HepG2 (cell line): ENCODE measurements at regions not wholly inside any gene's neighbourhood (a gene's known extent, or its start where the extent isn't known, plus 50 kb on each side); places are given as distances from the start of the nearest gene placed in this dataset.

ENCODE experiments used
- ATAC-seq: fragments of 200-7000 bp; cut with Tn5 transposase; 3 replicates; pipeline ENCODE4 v1.9.1; 2020; ENCODE audit warnings: mild to moderate bottlenecking, moderate library complexity
- BruUV-seq: library from RNA; stranded (reverse); fragments of 400-500 nt; replicated peaks from 2 replicates; lab custom pipeline; 2021; lab: Mats Ljungman, UMichigan
- CTCF ChIA-PET: fragments of 300-600 bp; formaldehyde crosslinking; extraction: SDS; loops from one replicate; lab custom pipeline; 2021; ENCODE audit warnings: low total read pairs, inconsistent platforms, low intra/inter-chr PET ratio; lab: Yijun Ruan, JAX
- POLR2A ChIA-PET: fragments of 350-600 bp; sonication (Branson Sonifier 250); formaldehyde crosslinking; loops from one replicate; lab custom pipeline; 2020; ENCODE audit warnings: antibody characterized with exemption, inconsistent platforms; lab: Yijun Ruan, JAX
- DNase-seq: peaks from one replicate; pipeline ENCODE4 v3.0.0-alpha.2; 2015; ENCODE audit warnings: low spot score
- FAIRE-seq: peaks from 3 replicates; lab custom pipeline; 2011; peaks lifted over from hg19 to GRCh38; lab: Jason Lieb, UNC
- H2AFZ ChIP-seq: one replicate; pipeline ENCODE4 v1.6.1; 2011; ENCODE audit warnings: low read length, inconsistent platforms
- H3K27ac ChIP-seq: fragments of 300-600 bp; 3 replicates; pipeline ENCODE4 v1.8.0; 2011; ENCODE audit warnings: mixed run types, mild to moderate bottlenecking, mixed read lengths, low read length, inconsistent platforms; ENCODE audit not compliant: insufficient read depth; ENCODE audit errors: extremely low read length
- H3K27me3 ChIP-seq, 2 experiments: fragments of 200-600 bp in 1 of 2; 2 replicates in 1 of 2; 3 replicates in 1 of 2; pipeline versions ENCODE4 v1.6.0 to v1.8.0; 2011; ENCODE audit warnings: low read length in 2 of 2, mild to moderate bottlenecking in 2 of 2, moderate library complexity in 2 of 2, inconsistent platforms in 1 of 2; ENCODE audit not compliant: insufficient read depth in 2 of 2, control insufficient read depth in 1 of 2
- H3K36me3 ChIP-seq, 2 experiments: fragments of 200-600 bp in 1 of 2; replicated peaks in 1 of 2; 2 replicates in 1 of 2; 3 replicates in 1 of 2; pipeline versions ENCODE4 v1.5.1 to v1.8.0; 2011; ENCODE audit warnings: low read length in 2 of 2, inconsistent platforms in 1 of 2; ENCODE audit not compliant: insufficient read depth in 2 of 2, control insufficient read depth in 1 of 2
- H3K4me1 ChIP-seq: 2 replicates; pipeline ENCODE4 v1.5.1; 2012; ENCODE audit warnings: low read length, inconsistent platforms; ENCODE audit not compliant: insufficient read depth
- H3K4me2 ChIP-seq: 2 replicates; pipeline ENCODE4 v1.6.0; 2011; ENCODE audit warnings: low read depth, low read length, inconsistent platforms
- H3K4me3 ChIP-seq, 3 experiments: fragments of 200-600 bp in 1 of 3; sonication (generic), shearing (Covaris generic) in 1 of 3; replicated peaks in 1 of 3; 2 replicates each; pipeline ENCODE4 v1.5.1; 2011 to 2016; ENCODE audit warnings: low read length in 3 of 3, inconsistent platforms in 2 of 3, low read depth in 2 of 3, mild to moderate bottlenecking in 2 of 3, control low read depth in 1 of 3, mixed read lengths in 1 of 3; ENCODE audit not compliant: insufficient read depth in 1 of 3
- H3K79me2 ChIP-seq: one replicate; pipeline ENCODE4 v1.6.1; 2011; ENCODE audit warnings: low read length, inconsistent platforms; ENCODE audit not compliant: insufficient read depth
- H3K9ac ChIP-seq: 2 replicates; pipeline ENCODE4 v1.6.0; 2011; ENCODE audit warnings: mild to moderate bottlenecking, low read depth, low read length, inconsistent platforms; ENCODE audit not compliant: insufficient read depth
- H3K9me3 ChIP-seq: 2 replicates; pipeline ENCODE4 v1.5.1; 2012; ENCODE audit warnings: mild to moderate bottlenecking, low read length
- H4K20me1 ChIP-seq: 2 replicates; pipeline ENCODE4 v1.6.0; 2011; ENCODE audit warnings: inconsistent platforms, mild to moderate bottlenecking, low read length, moderate library complexity; ENCODE audit not compliant: insufficient read depth
- CBX5 ChIP-seq: sonication (generic); formaldehyde crosslinking; IDR thresholded peaks from 2 replicates; pipeline ENCODE4 v1.4.0; 2020; ENCODE audit warnings: missing genetic modification reagents, borderline replicate concordance
- ESRRA ChIP-seq: sonication (generic); formaldehyde crosslinking; IDR thresholded peaks from 2 replicates; pipeline ENCODE4 v1.5.1; 2020; ENCODE audit warnings: mild to moderate bottlenecking, low read depth, missing genetic modification reagents
- GABPB1 ChIP-seq: IDR thresholded peaks from 2 replicates; pipeline ENCODE4 v1.6.1; 2016; ENCODE audit warnings: mild to moderate bottlenecking, missing genetic modification reagents, moderate library complexity, missing compliant biosample characterization
- GTF2F1 ChIP-seq: fragments of 150-350 bp; IDR thresholded peaks from 2 replicates; pipeline ENCODE4 v1.6.1; 2014; ENCODE audit warnings: low read length
- HDAC2 ChIP-seq: sonication (generic); formaldehyde crosslinking; IDR thresholded peaks from 2 replicates; pipeline ENCODE4 v1.4.0; 2020; ENCODE audit warnings: missing genetic modification reagents
- KMT2B ChIP-seq: IDR thresholded peaks from 2 replicates; pipeline ENCODE4 v1.6.1; 2016; ENCODE audit warnings: missing genetic modification reagents, missing compliant biosample characterization
- MED1 ChIP-seq: sonication (generic); formaldehyde crosslinking; IDR thresholded peaks from 2 replicates; pipeline ENCODE4 v1.4.0; 2020; ENCODE audit warnings: missing genetic modification reagents
- MZF1 ChIP-seq: sonication (generic); formaldehyde crosslinking; IDR thresholded peaks from 2 replicates; pipeline ENCODE4 v1.8.1; 2023; ENCODE audit warnings: mild to moderate bottlenecking, missing genetic modification reagents, borderline replicate concordance
- NFE2L2 ChIP-seq: fragments of 150-350 bp; IDR thresholded peaks from 2 replicates; pipeline ENCODE4 v1.6.1; 2014; ENCODE audit warnings: low read length
- SATB2 ChIP-seq: sonication (generic); formaldehyde crosslinking; IDR thresholded peaks from 2 replicates; pipeline ENCODE4 v1.5.0; 2020; ENCODE audit warnings: missing genetic modification reagents
- SMARCC2 ChIP-seq: fragments of 450-650 bp; IDR thresholded peaks from 2 replicates; pipeline ENCODE4 v1.6.1; 2017; ENCODE audit warnings: antibody characterized with exemption, mild to moderate bottlenecking
- ZFAT ChIP-seq: sonication (generic); formaldehyde crosslinking; conservative IDR thresholded peaks from 2 replicates; pipeline ENCODE4 v1.8.1; 2023; ENCODE audit warnings: missing genetic modification reagents, inconsistent platforms
- ZKSCAN8 ChIP-seq: IDR thresholded peaks from 2 replicates; pipeline ENCODE4 v1.6.1; 2016; ENCODE audit warnings: borderline replicate concordance, missing genetic modification reagents, missing compliant biosample characterization
- ZNF33A ChIP-seq: sonication (generic); formaldehyde crosslinking; IDR thresholded peaks from 2 replicates; pipeline ENCODE4 v1.5.1; 2020; ENCODE audit warnings: missing genetic modification reagents, mild to moderate bottlenecking, moderate library complexity, borderline replicate concordance
- ZNF34 ChIP-seq: sonication (generic); formaldehyde crosslinking; IDR thresholded peaks from 2 replicates; pipeline ENCODE4 v1.4.0; 2020; ENCODE audit warnings: mild to moderate bottlenecking, missing genetic modification reagents, borderline replicate concordance
- WGBS: methylation state at CpG from one replicate; pipeline ENCODE4 v1.1.6; 2017; ENCODE audit warnings: low lambda C conversion rate; 5-methylcytosine and 5-hydroxymethylcytosine counted together
- in situ Hi-C: cut with HindIII; loops from 2 replicates; pipeline ENCODE4 v1.10.0; 2017; ENCODE audit warnings: low pct_unique_long_range_greater_than_20kb; ENCODE audit not compliant: extremely low pct_ligation_motif_present
- intact Hi-C: fragments of 100-400 bp; cut with micrococcal nuclease; formaldehyde crosslinking; loops from one replicate; pipeline ENCODE4 v1.10.0; 2022; ENCODE audit not compliant: unreplicated experiment
- TF ChIP-seq, protein P1 (sequence below): sonication (generic); formaldehyde crosslinking; IDR thresholded peaks from 2 replicates; pipeline ENCODE4 v1.8.1; 2022; ENCODE audit warnings: low read depth, mild to moderate bottlenecking, missing genetic modification reagents
- TF ChIP-seq, protein P2 (sequence below): sonication (generic); formaldehyde crosslinking; IDR thresholded peaks from 2 replicates; pipeline ENCODE4 v1.9.0; 2021; ENCODE audit warnings: missing genetic modification reagents, mild to moderate bottlenecking, borderline replicate concordance
- TF ChIP-seq, protein P3 (sequence below): sonication (generic); formaldehyde crosslinking; IDR thresholded peaks from 2 replicates; pipeline ENCODE4 v1.4.0; 2020; ENCODE audit warnings: missing genetic modification reagents

DNA sequence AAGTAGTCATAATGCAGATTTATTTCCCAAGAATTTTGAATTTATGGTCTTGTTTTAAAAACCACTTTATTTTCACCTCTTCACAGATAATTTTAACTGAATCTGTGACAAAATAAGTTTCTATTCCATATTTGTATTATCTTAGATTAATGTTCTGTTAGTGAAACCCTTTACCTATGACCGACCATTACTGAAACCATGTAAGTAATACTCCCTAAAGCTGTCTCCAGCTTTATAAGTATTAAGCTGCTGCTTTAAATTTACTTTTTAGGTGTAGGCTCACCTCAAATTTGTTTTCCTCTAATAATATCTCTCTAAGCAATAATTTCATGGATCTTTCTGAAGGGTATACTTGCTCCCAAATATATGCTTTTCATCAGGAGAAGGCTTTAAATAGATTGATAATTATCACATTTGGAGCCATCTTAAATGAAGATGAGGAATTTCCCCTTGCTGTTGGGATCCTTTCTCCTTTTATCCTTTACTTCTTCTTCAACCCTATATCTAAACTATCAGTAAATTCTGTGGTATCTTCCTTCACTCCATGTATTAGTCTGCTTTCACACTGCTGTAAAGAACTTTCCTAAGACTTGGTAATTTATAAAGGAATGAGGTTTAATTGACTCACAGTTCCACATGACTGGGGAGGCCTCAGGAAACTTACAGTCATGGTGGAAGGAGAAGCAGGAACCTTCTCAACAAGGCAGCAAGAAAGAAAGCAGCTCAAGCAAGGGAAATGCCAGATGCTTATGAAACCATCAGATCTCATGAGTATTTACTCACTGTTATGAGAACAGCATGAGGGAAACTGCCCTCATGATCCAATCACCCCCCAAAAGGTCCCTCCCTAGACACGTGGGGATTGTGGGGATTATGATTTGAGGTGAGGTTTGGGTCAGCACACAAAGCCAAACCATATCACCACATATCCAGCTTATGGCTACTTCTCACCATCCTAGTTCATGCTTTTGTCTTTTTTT lies 92.3 kb upstream of the P2RY1 start (continued):
- TF ChIP-seq, protein P1, sequence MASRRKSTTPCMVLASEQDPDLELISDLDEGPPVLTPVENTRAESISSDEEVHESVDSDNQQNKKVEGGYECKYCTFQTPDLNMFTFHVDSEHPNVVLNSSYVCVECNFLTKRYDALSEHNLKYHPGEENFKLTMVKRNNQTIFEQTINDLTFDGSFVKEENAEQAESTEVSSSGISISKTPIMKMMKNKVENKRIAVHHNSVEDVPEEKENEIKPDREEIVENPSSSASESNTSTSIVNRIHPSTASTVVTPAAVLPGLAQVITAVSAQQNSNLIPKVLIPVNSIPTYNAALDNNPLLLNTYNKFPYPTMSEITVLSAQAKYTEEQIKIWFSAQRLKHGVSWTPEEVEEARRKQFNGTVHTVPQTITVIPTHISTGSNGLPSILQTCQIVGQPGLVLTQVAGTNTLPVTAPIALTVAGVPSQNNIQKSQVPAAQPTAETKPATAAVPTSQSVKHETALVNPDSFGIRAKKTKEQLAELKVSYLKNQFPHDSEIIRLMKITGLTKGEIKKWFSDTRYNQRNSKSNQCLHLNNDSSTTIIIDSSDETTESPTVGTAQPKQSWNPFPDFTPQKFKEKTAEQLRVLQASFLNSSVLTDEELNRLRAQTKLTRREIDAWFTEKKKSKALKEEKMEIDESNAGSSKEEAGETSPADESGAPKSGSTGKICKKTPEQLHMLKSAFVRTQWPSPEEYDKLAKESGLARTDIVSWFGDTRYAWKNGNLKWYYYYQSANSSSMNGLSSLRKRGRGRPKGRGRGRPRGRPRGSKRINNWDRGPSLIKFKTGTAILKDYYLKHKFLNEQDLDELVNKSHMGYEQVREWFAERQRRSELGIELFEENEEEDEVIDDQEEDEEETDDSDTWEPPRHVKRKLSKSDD, result no peak
- TF ChIP-seq, protein P2, sequence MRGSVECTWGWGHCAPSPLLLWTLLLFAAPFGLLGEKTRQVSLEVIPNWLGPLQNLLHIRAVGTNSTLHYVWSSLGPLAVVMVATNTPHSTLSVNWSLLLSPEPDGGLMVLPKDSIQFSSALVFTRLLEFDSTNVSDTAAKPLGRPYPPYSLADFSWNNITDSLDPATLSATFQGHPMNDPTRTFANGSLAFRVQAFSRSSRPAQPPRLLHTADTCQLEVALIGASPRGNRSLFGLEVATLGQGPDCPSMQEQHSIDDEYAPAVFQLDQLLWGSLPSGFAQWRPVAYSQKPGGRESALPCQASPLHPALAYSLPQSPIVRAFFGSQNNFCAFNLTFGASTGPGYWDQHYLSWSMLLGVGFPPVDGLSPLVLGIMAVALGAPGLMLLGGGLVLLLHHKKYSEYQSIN (CRISPR knock-in tag), result no peak
- TF ChIP-seq ESRRA (CRISPR knock-in tag), result no peak
- TF ChIP-seq, all 625 proteins: peak for 0

DNA sequence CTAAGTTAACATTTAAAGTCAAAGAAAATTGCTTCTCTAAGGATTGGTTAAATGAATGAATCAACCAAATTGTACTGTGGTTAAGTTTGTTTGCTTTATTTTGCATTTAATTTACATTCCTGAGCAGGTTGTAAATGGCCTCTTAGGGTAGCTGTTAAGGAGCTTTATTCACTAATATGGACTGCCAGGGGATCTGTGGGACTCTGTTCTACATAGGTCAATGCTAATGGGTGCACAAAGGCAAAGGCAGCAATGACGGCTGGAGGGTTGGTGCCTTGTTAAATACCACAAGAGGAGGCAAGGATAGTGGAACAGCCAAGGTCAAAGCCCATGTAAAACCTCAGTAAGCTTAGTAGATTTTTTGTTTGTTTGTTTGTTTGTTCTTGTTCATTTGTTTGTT lies 89.3 kb upstream of the P2RY1 start:
- no peak overlapping the region for H2AFZ ChIP-seq
- FAIRE-seq, result no peak
- no TSS peak for BruUV-seq
- no peak overlapping the region for H3K9ac ChIP-seq
- ChIA-PET POLR2A (no interaction called here), CTCF (no interaction called here)
- H3K27ac ChIP-seq, result no peak overlapping the region
- H3K4me2 ChIP-seq, result no peak overlapping the region
- H4K20me1 ChIP-seq, result no peaks in the 10 kb centered on the region
- in situ Hi-C loops (no loop called here), intact Hi-C loops (no loop called here)
- WGBS, result 0% methylated on average over 1 of the region's 1 CpG
- no peak for ATAC-seq
- peaks cover 29% of the 10 kb centered on the region; the same call in 1 of the 2 replicates for H3K9me3 ChIP-seq
- no peak for DNase-seq
- no peaks in the 10 kb centered on the region for H3K27me3 ChIP-seq
- H3K4me3 ChIP-seq, result no peak overlapping the region
- no peaks in the 10 kb centered on the region for H3K79me2 ChIP-seq
- no peaks in the 10 kb centered on the region for H3K4me1 ChIP-seq
- TF ChIP-seq HDAC2 (CRISPR knock-in tag), result no peak
- no peak for TF ChIP-seq GTF2F1
- no peak for TF ChIP-seq ZNF33A (CRISPR knock-in tag)
- no peak for TF ChIP-seq ZFAT (CRISPR knock-in tag)
- no peak for TF ChIP-seq ZNF34
- TF ChIP-seq MED1 (CRISPR knock-in tag), result no peak
- TF ChIP-seq, protein P3, sequence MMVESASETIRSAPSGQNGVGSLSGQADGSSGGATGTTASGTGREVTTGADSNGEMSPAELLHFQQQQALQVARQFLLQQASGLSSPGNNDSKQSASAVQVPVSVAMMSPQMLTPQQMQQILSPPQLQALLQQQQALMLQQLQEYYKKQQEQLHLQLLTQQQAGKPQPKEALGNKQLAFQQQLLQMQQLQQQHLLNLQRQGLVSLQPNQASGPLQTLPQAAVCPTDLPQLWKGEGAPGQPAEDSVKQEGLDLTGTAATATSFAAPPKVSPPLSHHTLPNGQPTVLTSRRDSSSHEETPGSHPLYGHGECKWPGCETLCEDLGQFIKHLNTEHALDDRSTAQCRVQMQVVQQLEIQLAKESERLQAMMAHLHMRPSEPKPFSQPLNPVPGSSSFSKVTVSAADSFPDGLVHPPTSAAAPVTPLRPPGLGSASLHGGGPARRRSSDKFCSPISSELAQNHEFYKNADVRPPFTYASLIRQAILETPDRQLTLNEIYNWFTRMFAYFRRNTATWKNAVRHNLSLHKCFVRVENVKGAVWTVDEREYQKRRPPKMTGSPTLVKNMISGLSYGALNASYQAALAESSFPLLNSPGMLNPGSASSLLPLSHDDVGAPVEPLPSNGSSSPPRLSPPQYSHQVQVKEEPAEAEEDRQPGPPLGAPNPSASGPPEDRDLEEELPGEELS (CRISPR knock-in tag), result no peak
- TF ChIP-seq SMARCC2, result no peak
- TF ChIP-seq GABPB1 (CRISPR knock-in tag), result no peak
- TF ChIP-seq CBX5 (CRISPR knock-in tag), result no peak
- TF ChIP-seq ZKSCAN8 (CRISPR knock-in tag), result no peak
- no peak for TF ChIP-seq SATB2 (CRISPR knock-in tag)
- no peak for TF ChIP-seq MZF1 (CRISPR knock-in tag)
- TF ChIP-seq KMT2B, result no peak
- TF ChIP-seq NFE2L2, result no peak
- TF ChIP-seq, all 625 proteins: peak for 0
- no peaks in the 10 kb centered on the region for H3K36me3 ChIP-seq
